ENCODE measurements at regions not wholly inside any gene's neighbourhood (a gene's known extent, or its start where the extent isn't known, plus 50 kb on each side); places are given as distances from the start of the nearest gene placed in this dataset.

- H3K4me3 ChIP-seq (ENCODE audit: low read depth, low read length) = no peak overlapping the region
- no peak for TF ChIP-seq CTCF (IDR thresholded peaks at IDR 0.05; ENCODE audit: low read depth, low read length)
Measured at GRCh38 chr11:131111775-131112174, 195.5 kb upstream of the SNX19 start.

- no peak overlapping the region for H3K4me3 ChIP-seq (ENCODE audit: low read depth, low read length)
- no peak for TF ChIP-seq CTCF (IDR thresholded peaks at IDR 0.05; ENCODE audit: low read depth, low read length)
Measured at GRCh38 chr11:131118247-131118646, 202.0 kb upstream of the SNX19 start.

- H3K4me3 ChIP-seq (ENCODE audit: low read depth, low read length) = no peak overlapping the region
- TF ChIP-seq CTCF (IDR thresholded peaks at IDR 0.05; ENCODE audit: low read depth, low read length) = no peak
Measured at GRCh38 chr11:131121426-131122333, 205.4 kb upstream of the SNX19 start.

GRCh38 chr11:131122448-131122847 is 206.2 kb upstream of the SNX19 start:
- H3K4me3 ChIP-seq (ENCODE audit: low read depth, low read length) = no peak overlapping the region
- TF ChIP-seq CTCF (IDR thresholded peaks at IDR 0.05; ENCODE audit: low read depth, low read length) = no peak

- TF ChIP-seq CTCF (IDR thresholded peaks at IDR 0.05; ENCODE audit: low read depth, low read length) = no peak
- no peak overlapping the region for H3K4me3 ChIP-seq (ENCODE audit: low read depth, low read length)
Measured at GRCh38 chr11:131129474-131129873, 213.2 kb upstream of the SNX19 start.

GRCh38 chr11:131135611-131136010 is 219.3 kb upstream of the SNX19 start:
- no peak overlapping the region for H3K4me3 ChIP-seq (ENCODE audit: low read depth, low read length)
- no peak for TF ChIP-seq CTCF (IDR thresholded peaks at IDR 0.05; ENCODE audit: low read depth, low read length)

GRCh38 chr11:131136486-131136885 is 220.2 kb upstream of the SNX19 start:
- no peak for TF ChIP-seq CTCF (IDR thresholded peaks at IDR 0.05; ENCODE audit: low read depth, low read length)
- H3K4me3 ChIP-seq (ENCODE audit: low read depth, low read length) = no peak overlapping the region
